NOMO-1 treated with DMSO at 0.1 percent for 48 hours (cell line): ENCODE measurements at regions not wholly inside any gene's neighbourhood (a gene's known extent, or its start where the extent isn't known, plus 50 kb on each side); places are given as distances from the start of the nearest gene placed in this dataset.
A peak's percentile ranks its signal among the peaks of the same experiment; 100 is the strongest.
"Not testable (repeated sequence)": the region's sequence is repeated elsewhere in the genome, so short reads cannot be mapped to it uniquely, and the experiment has no call there.

ENCODE experiments used
- DNase-seq: peaks from one replicate; lab custom pipeline; 2025; ENCODE audit not compliant: unreplicated experiment; lab: John Stamatoyannopoulos, UW

- no peak for DNase-seq
Measured at GRCh38 chrX:138014577-138014976, 448.6 kb downstream of the ZIC3 start.

GRCh38 chrX:138018145-138018799, 452.3 kb downstream of the ZIC3 start:
- no peak for DNase-seq

GRCh38 chrX:138020941-138021340, 455.0 kb downstream of the ZIC3 start:
- DNase-seq, result no peak

- DNase-seq, result peak; percentile 0
Measured at GRCh38 chrX:138026211-138026610, 460.3 kb downstream of the ZIC3 start.

- DNase-seq, result no peak
Measured at GRCh38 chrX:138031715-138032114, 465.8 kb downstream of the ZIC3 start.

- no peak for DNase-seq
Measured at GRCh38 chrX:138034136-138034535, 468.2 kb downstream of the ZIC3 start.

GRCh38 chrX:138037548-138037947, 471.6 kb downstream of the ZIC3 start:
- DNase-seq, result no peak

- DNase-seq, result no peak
Measured at GRCh38 chrX:138057883-138058282, 492.0 kb downstream of the ZIC3 start.

- no peak for DNase-seq
Measured at GRCh38 chrX:138058931-138059330, 493.0 kb downstream of the ZIC3 start.

- no peak for DNase-seq
Measured at GRCh38 chrX:138067415-138067814, 501.5 kb downstream of the ZIC3 start.

GRCh38 chrX:138073626-138074025, 507.7 kb downstream of the ZIC3 start:
- no peak for DNase-seq

GRCh38 chrX:138082251-138082650, 516.3 kb downstream of the ZIC3 start:
- DNase-seq, result no peak

- DNase-seq, result no peak
Measured at GRCh38 chrX:138082896-138083295, 517.0 kb downstream of the ZIC3 start.

- DNase-seq, result not testable (repeated sequence)
Measured at GRCh38 chrX:138110910-138111309, 545.0 kb downstream of the ZIC3 start.

- no peak for DNase-seq
Measured at GRCh38 chrX:138127314-138127713, 561.4 kb downstream of the ZIC3 start.

- DNase-seq, result peak; percentile 30
Measured at GRCh38 chrX:138128027-138128671, 562.2 kb downstream of the ZIC3 start.

- no peak for DNase-seq
Measured at GRCh38 chrX:138150709-138151108, 560.8 kb downstream of the FGF13 start.

- DNase-seq, result no peak
Measured at GRCh38 chrX:138157850-138158249, 553.7 kb downstream of the FGF13 start.

GRCh38 chrX:138191998-138192397, 519.5 kb downstream of the FGF13 start:
- DNase-seq, result peak; percentile 5

GRCh38 chrX:138229718-138230117, 481.8 kb downstream of the FGF13 start:
- no peak for DNase-seq

- no peak for DNase-seq
Measured at GRCh38 chrX:138240266-138240665, 471.3 kb downstream of the FGF13 start.

GRCh38 chrX:138254001-138254400, 457.5 kb downstream of the FGF13 start:
- DNase-seq, result no peak

- no peak for DNase-seq
Measured at GRCh38 chrX:138255373-138255772, 456.1 kb downstream of the FGF13 start.
